Right atrium auricular region (tissue), 2 donors: ENCODE measurements at regions not wholly inside any gene's neighbourhood (a gene's known extent, or its start where the extent isn't known, plus 50 kb on each side); places are given as distances from the start of the nearest gene placed in this dataset.

Source experiments
- DNase-seq: peaks from one replicate; pipeline ENCODE4 v3.0.0-alpha.2; 2019; ENCODE audit warnings: low spot score
- H3K27ac ChIP-seq, 2 donors: fragments of 200-600 bp; sonication (generic); 1 replicate in 1 of 2; 2 replicates in 1 of 2; pipeline ENCODE4 v1.5.1; 2016 to 2019
- H3K27me3 ChIP-seq, 2 donors: fragments of 200-600 bp; sonication (generic); one replicate each; pipeline versions ENCODE4 v1.5.1 to v1.6.0; 2017 to 2019
- H3K36me3 ChIP-seq: fragments of 200-600 bp; sonication (generic); one replicate; pipeline ENCODE4 v1.5.1; 2016
- H3K4me1 ChIP-seq, 2 donors: fragments of 200-600 bp; sonication (generic); one replicate each; pipeline versions ENCODE4 v1.5.1 to v1.6.0; 2017 to 2019
- H3K4me3 ChIP-seq, 2 donors: fragments of 200-600 bp; sonication (generic); 1 replicate in 1 of 2; 2 replicates in 1 of 2; pipeline ENCODE4 v1.5.1; 2017 to 2019; ENCODE audit warnings: mild to moderate bottlenecking in 1 of 2, moderate library complexity in 1 of 2
- H3K9me3 ChIP-seq, 2 donors: fragments of 200-600 bp; sonication (generic); one replicate each; pipeline ENCODE4 v1.5.1; 2019
- TF ChIP-seq, protein P1 (sequence below), 2 donors: fragments of 200-600 bp; sonication (generic); IDR thresholded peaks; one replicate each; pipeline ENCODE4 v1.5.1; 2019; ENCODE audit warnings: antibody characterized with exemption in 2 of 2

DNA sequence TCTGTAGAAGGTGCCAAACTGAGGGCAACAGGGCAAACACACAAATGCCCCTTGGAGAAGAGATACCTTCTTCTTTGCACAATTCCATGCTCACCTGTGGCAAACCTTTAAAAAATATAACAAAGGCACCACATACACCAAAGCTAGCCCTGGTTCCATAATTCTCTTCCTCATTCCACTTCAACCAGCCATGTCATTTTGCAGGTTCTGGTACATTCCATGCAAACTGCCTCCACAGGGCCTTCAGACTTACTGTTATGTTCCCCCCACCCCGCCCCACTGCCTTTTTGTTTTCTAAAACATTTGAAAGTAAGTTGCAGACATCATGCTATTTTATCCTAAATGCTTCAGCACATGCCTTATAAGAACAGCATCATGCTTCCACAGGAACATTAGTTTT is 269.0 kb downstream of the NSUN3 start:
- no peak for DNase-seq
- Histone ChIP-seq H3K9me3 (no peaks in the 10 kb centered on the region), H3K36me3 (no peaks in the 10 kb centered on the region), H3K27me3 (no peaks in the 10 kb centered on the region), H3K4me1 (no peaks in the 10 kb centered on the region), H3K27ac (no peak overlapping the region), H3K4me3 (no peak overlapping the region)
- TF ChIP-seq, protein P1, sequence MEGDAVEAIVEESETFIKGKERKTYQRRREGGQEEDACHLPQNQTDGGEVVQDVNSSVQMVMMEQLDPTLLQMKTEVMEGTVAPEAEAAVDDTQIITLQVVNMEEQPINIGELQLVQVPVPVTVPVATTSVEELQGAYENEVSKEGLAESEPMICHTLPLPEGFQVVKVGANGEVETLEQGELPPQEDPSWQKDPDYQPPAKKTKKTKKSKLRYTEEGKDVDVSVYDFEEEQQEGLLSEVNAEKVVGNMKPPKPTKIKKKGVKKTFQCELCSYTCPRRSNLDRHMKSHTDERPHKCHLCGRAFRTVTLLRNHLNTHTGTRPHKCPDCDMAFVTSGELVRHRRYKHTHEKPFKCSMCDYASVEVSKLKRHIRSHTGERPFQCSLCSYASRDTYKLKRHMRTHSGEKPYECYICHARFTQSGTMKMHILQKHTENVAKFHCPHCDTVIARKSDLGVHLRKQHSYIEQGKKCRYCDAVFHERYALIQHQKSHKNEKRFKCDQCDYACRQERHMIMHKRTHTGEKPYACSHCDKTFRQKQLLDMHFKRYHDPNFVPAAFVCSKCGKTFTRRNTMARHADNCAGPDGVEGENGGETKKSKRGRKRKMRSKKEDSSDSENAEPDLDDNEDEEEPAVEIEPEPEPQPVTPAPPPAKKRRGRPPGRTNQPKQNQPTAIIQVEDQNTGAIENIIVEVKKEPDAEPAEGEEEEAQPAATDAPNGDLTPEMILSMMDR (IDR thresholded peaks at IDR 0.05) = no peak

DNA sequence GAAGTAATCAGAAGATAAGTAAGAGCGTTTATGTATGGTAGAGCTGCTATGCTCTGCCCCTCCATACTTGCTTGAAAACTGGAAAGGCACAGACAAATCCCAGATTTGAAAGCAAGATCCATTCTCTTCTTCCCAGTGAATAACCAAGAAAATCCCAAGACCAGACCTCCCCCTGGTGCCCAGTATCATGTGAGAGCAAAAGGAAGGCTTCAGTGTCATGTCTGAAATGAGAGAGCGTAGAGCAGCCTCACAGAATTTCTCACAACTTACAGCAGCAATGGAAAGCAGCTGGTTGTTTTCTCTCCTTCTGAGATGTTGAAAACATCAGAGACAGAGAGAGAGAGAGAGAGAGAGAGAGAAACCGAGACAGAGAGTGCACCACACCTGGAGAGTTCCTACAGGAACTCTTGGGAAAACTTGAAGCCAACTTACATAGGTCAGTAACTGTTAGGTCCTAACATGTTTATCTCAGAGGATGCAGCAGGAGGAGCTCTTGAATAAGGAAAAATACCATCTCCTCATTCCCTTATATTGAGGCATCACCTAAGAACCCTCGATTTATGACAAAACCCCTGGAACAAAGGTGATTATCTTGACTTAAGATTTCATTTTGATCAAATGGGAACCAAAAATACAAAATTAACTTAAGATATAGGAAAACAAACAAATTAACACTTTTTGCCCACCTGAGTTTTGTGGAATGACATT is 273.3 kb downstream of the NSUN3 start:
- no peak overlapping the region for H3K4me3 ChIP-seq
- TF ChIP-seq, protein P1 (IDR thresholded peaks at IDR 0.05) = peak; percentile 13 to 51

DNA sequence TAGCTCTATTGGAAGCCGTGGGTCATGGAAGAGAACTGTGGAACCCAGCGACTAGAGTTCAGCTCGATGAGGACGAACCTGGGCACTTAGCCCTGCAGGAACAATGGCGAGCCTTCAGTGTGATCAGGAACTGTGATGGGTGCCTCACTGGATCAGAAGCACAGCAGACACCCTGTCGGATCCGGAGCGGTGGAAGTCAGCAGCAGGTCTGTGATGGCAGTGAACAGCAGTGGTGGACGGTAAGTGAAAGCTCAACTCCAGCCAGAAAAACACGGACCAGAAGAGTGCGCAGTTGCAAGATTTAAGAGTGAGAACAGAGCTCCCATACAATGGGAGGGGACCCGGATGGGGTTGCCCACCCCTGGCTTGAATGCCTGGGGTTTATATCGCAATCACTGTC is 282.2 kb downstream of the NSUN3 start:
- no peak for DNase-seq
- Histone ChIP-seq H3K36me3 (no peaks in the 10 kb centered on the region), H3K27me3 (no peaks in the 10 kb centered on the region), H3K4me1 (no peaks in the 10 kb centered on the region), H3K9me3 (no peaks in the 10 kb centered on the region), H3K27ac (no peak overlapping the region), H3K4me3 (no peak overlapping the region)
- TF ChIP-seq, protein P1 (IDR thresholded peaks at IDR 0.05) = no peak

More for the DNA sequence above, 273.3 kb downstream of the NSUN3 start:
- H3K27me3 ChIP-seq = no peaks in the 10 kb centered on the region
- H3K27ac ChIP-seq = no peak overlapping the region
- H3K9me3 ChIP-seq = no peaks in the 10 kb centered on the region
- no peaks in the 10 kb centered on the region for H3K4me1 ChIP-seq
- DNase-seq = no peak
- H3K36me3 ChIP-seq = no peaks in the 10 kb centered on the region

DNA sequence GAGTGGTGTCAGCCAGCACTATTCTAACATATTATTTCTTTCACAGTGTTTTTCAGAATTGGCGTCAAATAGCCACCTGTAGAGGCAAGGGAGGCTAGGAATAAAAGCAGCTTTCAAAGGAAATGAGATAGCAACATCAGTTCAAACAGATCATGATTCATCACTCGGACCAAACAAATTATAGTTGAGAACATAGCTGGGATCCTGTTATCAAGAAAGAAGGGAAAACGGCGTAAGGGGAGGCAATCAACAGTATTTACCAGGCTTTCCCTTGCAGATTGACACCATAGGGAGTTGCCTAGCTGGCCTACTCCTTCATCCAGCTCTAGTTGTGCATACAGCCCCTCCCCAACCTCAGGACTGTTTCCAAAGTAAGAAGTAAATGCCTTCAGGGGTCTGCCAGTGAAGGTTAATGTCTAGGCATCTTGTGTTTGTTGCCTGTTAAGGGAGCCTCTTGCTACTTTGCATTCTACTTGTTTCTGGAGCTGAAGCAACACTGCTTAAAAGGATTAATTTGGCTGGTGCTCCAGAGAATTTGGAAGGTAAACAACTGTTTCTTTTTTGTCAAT is 286.5 kb downstream of the NSUN3 start:
- Histone ChIP-seq H3K4me3 (no peak overlapping the region), H3K4me1 (no peaks in the 10 kb centered on the region), H3K36me3 (no peaks in the 10 kb centered on the region), H3K27me3 (no peaks in the 10 kb centered on the region), H3K9me3 (no peaks in the 10 kb centered on the region), H3K27ac (no peak overlapping the region)
- no peak for DNase-seq
- TF ChIP-seq, protein P1 (IDR thresholded peaks at IDR 0.05) = no peak

DNA sequence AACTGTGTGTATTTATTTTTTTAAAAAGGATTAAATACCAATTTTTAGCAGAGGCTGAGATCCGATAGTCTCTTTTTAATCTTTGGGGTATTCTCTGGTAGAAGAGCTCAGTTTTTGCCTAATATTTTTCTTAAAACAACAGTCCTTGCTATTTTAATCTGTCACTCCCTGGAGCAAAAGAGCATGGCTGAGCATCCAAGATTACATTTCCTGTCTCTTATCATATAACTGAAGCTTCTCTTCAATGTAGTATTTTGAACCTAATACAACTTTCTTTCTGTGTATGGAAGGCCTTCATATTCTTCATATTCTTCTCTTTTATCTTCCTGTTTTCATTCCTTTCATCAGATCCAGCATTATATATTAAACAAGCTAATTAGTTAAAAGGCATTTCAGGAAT is 293.7 kb downstream of the NSUN3 start:
- no peak for DNase-seq
- H3K36me3 ChIP-seq = no peaks in the 10 kb centered on the region
- no peak overlapping the region for H3K4me3 ChIP-seq
- no peaks in the 10 kb centered on the region for H3K9me3 ChIP-seq
- H3K4me1 ChIP-seq = no peaks in the 10 kb centered on the region
- H3K27me3 ChIP-seq = no peaks in the 10 kb centered on the region
- TF ChIP-seq, protein P1 (IDR thresholded peaks at IDR 0.05) = no peak
- no peak overlapping the region for H3K27ac ChIP-seq

DNA sequence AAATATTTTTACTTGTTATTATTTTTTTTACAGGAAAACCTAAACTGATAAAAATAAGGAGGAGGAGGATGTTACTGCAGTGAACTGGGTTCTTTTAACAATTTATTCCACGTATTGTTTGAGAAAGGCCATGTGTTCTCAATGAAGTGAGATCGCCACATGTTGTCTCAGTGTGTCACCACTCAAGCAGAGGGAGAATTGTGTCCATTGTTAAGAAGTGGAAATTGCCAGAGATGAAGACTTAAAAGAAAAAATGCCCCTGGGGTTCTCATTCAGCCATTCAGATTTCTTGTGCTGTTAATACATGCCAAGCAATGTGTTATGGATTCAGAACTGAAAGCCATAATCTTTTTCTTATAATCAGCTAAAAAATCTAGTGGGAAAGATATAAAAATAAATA is 297.1 kb downstream of the NSUN3 start:
- Histone ChIP-seq H3K36me3 (no peaks in the 10 kb centered on the region), H3K27me3 (no peaks in the 10 kb centered on the region), H3K4me1 (no peaks in the 10 kb centered on the region), H3K27ac (no peak overlapping the region), H3K4me3 (no peak overlapping the region), H3K9me3 (no peaks in the 10 kb centered on the region)
- DNase-seq = no peak
- TF ChIP-seq, protein P1 (IDR thresholded peaks at IDR 0.05) = no peak
